ENCODE measurements at regions not wholly inside any gene's neighbourhood (a gene's known extent, or its start where the extent isn't known, plus 50 kb on each side); places are given as distances from the start of the nearest gene placed in this dataset.
A peak's percentile ranks its signal among the peaks of the same experiment; 100 is the strongest.
"Not testable (repeated sequence)": the region's sequence is repeated elsewhere in the genome, so short reads cannot be mapped to it uniquely, and the experiment has no call there.

- DNase-seq = no peak
These were observed 182.2 kb upstream of the GNAI1 start for GRCh38 chr7:79952399-79952798.

DNA sequence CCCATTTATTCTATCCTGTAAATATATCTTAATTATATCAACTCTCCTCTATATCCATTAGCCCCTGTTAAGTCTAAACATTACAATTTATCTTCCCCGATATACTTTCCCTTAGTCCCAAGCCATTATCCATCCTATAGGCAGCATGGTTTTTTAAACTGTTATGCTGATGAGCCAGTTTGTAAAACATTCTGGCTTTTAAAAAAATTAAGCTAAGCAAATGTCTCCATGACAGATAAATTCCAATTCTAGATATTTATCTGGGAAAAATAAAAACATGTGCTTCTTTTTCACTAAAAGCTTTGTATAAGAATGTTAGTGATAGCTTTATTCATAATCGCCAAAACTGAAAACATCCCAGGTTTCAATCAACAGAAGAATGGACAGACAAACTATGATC lies 183.2 kb upstream of the GNAI1 start:
- no peak for DNase-seq

GRCh38 chr7:79949778-79950177 lies 184.9 kb upstream of the GNAI1 start:
- DNase-seq = no peak

- DNase-seq = no peak
These were observed 198.2 kb upstream of the GNAI1 start for GRCh38 chr7:79936281-79936983.

DNA sequence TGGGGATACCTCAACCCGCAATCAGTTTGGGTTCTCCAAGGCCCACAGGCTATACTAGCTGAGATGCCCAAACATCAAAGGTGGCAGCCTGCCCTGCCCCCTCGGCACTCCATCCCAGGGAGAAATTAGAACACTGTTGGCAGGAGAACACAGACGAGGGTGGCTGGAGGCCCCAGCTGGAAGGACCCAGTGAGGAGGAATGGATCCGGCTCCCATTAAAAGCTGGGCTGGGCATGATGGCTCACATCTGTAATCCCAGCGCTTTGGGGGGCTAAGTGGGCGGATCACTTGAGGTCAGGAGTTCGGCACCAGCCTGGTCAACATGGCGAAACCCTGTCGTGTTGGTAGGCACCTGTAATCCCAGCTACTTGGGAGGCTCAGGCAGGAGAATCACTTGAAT lies 199.9 kb upstream of the GNAI1 start:
- DNase-seq = no peak

- DNase-seq = no peak
These were observed 201.5 kb upstream of the GNAI1 start for GRCh38 chr7:79933144-79933543.

- DNase-seq = no peak
These were observed 204.0 kb upstream of the GNAI1 start for GRCh38 chr7:79930604-79931003.

DNA sequence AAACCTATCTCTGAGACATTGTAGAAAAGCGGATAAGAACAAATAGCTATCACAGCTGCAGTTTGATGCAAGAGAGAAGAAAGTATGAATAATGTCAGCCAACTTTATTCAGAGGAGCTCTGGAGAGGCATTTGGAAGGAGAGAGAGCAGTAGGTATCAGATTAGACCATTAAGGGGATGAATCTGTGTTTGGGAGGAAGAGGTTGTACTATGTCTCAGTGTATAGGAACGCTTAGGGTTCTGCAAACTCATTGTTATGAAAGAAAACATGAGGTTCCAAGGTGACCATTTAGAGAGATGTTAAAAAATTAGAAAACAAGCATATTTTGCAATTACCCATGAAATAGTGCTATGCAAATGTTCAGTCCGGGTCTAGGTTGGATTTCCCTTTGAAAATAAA lies 207.5 kb upstream of the GNAI1 start:
- no peak for DNase-seq

DNA sequence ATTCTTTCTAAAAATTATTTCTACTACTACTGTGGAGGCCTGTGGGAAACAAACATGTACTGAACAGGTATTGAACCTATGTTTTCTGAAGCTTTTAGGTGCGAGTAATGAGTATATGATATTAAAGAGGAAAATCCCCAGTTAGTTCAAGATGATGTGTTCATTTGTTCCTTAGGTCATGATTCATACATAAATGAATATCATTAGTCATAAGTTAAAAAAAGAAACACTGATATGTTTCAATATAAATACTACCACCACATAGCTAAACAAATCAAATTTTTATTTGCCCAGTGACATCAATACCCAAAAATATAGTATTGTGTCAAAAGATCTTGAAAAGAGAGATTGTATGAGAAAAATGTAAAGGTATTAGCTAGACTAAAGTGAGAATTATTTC lies 210.7 kb upstream of the GNAI1 start:
- no peak for DNase-seq

- no peak for DNase-seq
These were observed 211.7 kb upstream of the GNAI1 start for GRCh38 chr7:79922894-79923293.

DNA sequence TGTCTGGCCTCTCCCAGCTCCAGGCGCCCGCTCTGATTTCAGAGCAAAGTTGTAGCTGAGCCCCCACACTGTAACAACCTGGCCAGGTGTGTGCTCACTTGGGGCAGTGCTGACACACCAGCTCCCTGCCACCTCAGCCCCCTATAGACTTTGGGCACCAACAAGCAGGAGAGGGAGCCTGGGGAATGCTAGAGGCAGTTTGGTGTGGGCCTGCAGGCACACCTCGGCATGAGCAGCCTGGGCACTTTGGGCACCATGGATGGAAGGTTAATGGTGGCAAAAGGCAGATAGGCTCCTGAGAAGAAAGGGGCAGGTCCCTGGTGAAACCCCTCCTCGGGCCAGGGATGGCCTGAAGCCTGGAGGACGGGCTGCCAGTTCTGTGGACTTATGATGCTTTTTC lies 212.7 kb upstream of the GNAI1 start:
- DNase-seq = no peak

DNA sequence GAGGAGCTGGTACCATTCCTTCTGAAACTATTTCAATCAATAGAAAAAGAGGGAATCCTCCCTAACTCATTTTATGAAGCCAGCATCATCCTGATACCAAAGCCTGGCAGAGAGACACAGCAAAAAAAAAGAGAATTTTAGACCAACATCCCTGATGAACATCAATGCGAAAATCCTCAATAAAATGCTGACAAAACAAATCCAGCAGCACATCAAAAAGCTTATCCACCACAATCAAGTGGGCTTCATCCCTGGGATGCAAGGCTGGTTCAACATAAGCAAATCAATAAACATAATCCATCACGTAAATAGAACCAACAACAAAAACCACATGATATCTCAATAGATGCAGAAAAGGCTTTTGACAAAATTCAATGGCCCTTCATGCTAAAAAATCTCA lies 216.0 kb upstream of the GNAI1 start:
- DNase-seq = not testable (repeated sequence)

GRCh38 chr7:79915346-79915745 lies 219.3 kb upstream of the GNAI1 start:
- DNase-seq = not testable (repeated sequence)

DNA sequence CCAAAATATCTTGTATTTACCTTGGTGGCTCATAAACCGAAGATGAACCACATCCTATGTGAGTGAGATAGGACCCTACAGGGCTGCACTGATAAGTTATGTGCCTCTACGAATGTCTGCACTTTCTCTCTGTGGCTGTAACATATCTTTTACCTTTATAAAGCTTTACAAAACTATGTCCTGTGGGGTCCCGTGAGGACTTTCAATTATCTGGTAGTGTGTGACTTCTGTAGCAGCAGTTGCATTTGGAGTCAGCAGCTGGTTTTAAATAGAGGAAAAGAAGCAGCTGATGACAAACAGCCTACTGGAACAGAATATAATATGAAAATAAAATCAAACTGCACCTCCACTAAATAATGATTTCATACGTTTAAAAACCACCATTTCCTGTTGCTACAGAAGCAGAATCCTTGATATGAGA lies 222.4 kb upstream of the GNAI1 start:
- DNase-seq = no peak

DNA sequence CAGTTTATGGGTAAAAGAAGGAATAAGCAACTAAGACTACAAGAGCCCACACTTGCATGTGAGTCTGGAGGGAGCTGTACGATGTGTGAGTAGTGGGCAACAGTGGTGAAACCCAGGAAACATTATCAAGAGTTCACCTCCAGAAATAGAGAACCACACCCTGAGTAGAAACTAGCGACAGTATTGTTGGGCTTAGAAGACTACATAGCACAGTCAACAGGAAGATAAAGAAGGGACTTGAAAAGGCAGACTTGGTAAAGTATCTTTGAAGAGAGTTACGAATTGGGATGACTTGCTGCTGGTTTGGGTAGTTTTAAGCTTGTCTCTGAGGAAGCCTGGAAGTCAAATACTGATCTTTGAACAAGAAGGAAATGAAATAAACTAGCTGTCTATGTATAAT lies 223.2 kb upstream of the GNAI1 start:
- DNase-seq = no peak

GRCh38 chr7:79909176-79909575 lies 225.5 kb upstream of the GNAI1 start:
- DNase-seq = no peak

GRCh38 chr7:79897166-79897565 lies 237.5 kb upstream of the GNAI1 start:
- DNase-seq = no peak

DNA sequence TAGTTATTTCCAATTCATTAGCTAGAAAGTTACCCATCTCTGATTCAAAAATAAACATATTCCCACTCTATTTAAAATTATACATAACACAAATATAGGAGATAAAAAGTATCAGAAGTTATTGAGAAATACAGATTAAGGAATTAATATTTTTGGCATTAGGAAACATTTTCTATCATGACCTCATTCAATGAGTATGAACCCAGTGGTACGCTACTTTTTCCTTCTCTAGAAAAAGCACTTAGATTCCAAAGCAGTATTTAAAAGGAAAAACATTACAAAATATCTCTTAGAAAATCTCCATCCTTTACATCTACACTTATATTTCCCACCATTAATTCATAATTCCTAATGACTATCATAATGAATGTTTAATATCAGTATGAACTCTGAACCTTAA lies 240.6 kb upstream of the GNAI1 start:
- DNase-seq = no peak

- DNase-seq = no peak
These were observed 251.7 kb upstream of the GNAI1 start for GRCh38 chr7:79882922-79883321.

DNA sequence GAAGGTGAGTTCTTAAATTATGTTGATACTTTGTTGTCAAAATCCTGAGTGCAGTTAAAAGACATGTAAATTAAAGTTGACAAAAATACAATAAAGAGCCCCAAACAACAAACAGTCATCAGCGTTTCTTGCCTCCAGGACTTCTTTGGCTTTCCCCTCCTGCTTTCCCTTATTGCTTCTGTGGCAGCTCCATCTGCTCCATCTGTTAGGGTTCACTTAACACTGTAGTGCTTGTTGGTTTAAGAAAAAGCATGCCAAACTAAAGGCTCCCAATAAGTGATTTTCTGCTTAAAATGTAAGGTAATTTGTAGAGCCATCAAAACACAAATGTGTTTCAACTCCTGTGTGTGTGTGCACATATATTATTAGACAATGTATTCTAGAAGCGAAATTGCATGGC lies 254.3 kb upstream of the GNAI1 start:
- peak; percentile 66 for DNase-seq

GRCh38 chr7:79877874-79878465 lies 256.7 kb upstream of the GNAI1 start:
- no peak for DNase-seq

GRCh38 chr7:79876848-79877252 lies 257.8 kb upstream of the GNAI1 start:
- no peak for DNase-seq

DNA sequence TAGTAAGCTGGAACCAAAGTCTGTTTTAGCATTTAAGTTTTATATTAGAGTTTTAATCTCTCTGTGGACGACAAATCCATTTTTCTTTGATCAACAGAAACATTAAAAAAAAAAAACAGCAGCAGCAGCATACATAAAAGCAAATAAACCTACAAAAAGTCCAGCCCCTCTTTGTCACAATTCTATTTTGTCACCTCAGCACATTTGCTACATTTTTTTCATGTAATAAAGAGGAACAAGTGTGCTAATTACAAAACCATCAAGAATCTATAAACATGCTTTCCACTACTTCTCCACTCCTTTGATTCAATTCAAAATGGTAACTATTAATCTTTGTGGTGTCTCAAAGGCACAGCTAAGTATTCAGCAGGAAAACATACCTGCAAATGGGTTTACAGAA lies 259.8 kb upstream of the GNAI1 start:
- DNase-seq = no peak

- no peak for DNase-seq
These were observed 262.5 kb upstream of the GNAI1 start for GRCh38 chr7:79872176-79872575.

- no peak for DNase-seq
These were observed 266.6 kb upstream of the GNAI1 start for GRCh38 chr7:79868010-79868409.
